Cardiac muscle cell (in vitro differentiated cells and primary cell): ENCODE measurements at regions not wholly inside any gene's neighbourhood (a gene's known extent, or its start where the extent isn't known, plus 50 kb on each side); places are given as distances from the start of the nearest gene placed in this dataset.

ENCODE experiments used
- DNase-seq, 2 donors: peaks; one replicate each; pipeline versions ENCODE4 v3.0.0 to v3.0.0-alpha.2; 2010 to 2017; ENCODE audit warnings: low read depth in 1 of 2, low spot score in 1 of 2
- H3K27ac ChIP-seq: fragments of 200-600 bp; sonication (generic); 2 replicates; pipeline ENCODE4 v1.5.1; 2016
- H3K27me3 ChIP-seq: fragments of 200-600 bp; sonication (generic); 2 replicates; pipeline ENCODE4 v1.6.0; 2016; ENCODE audit warnings: control low read depth
- H3K36me3 ChIP-seq: fragments of 200-600 bp; sonication (generic); 2 replicates; pipeline ENCODE4 v1.5.1; 2016; ENCODE audit warnings: control low read depth
- H3K4me1 ChIP-seq: fragments of 200-600 bp; sonication (generic); 2 replicates; pipeline ENCODE4 v1.8.1; 2017; ENCODE audit warnings: low read depth, mild to moderate bottlenecking, mixed run types
- H3K4me3 ChIP-seq: fragments of 200-600 bp; sonication (generic); 2 replicates; pipeline ENCODE4 v1.5.1; 2016; ENCODE audit warnings: mild to moderate bottlenecking
- H3K9me3 ChIP-seq: fragments of 200-600 bp; sonication (generic); 2 replicates; pipeline ENCODE4 v1.5.1; 2017; ENCODE audit warnings: low read depth, mild to moderate bottlenecking, control low read depth
- CTCF ChIP-seq: IDR thresholded peaks from 2 replicates; pipeline ENCODE4 v1.5.1; 2012; ENCODE audit warnings: low read depth, mild to moderate bottlenecking, low read length

- DNase-seq: peak in 1 of 2 donors; percentile 72
- no peak overlapping the region for H3K27ac ChIP-seq
- no peaks in the 10 kb centered on the region for H3K9me3 ChIP-seq
- no peak for TF ChIP-seq CTCF
- H3K4me3 ChIP-seq: no peak overlapping the region
- H3K27me3 ChIP-seq: no peaks in the 10 kb centered on the region
- no peaks in the 10 kb centered on the region for H3K36me3 ChIP-seq
- no peaks in the 10 kb centered on the region for H3K4me1 ChIP-seq
Observed at GRCh38 chr5:158119961-158120723, 261.2 kb upstream of the CLINT1 start.

GRCh38 chr5:158117467-158118160 is 258.7 kb upstream of the CLINT1 start:
- Histone ChIP-seq H3K4me1 (no peaks in the 10 kb centered on the region), H3K36me3 (no peaks in the 10 kb centered on the region), H3K27ac (no peak overlapping the region), H3K9me3 (no peaks in the 10 kb centered on the region), H3K4me3 (no peak overlapping the region), H3K27me3 (no peaks in the 10 kb centered on the region)
- peak in 1 of 2 donors; percentile 31 for DNase-seq
- TF ChIP-seq CTCF: no peak

- no peaks in the 10 kb centered on the region for H3K27me3 ChIP-seq
- no peak for DNase-seq
- H3K4me1 ChIP-seq: no peaks in the 10 kb centered on the region
- H3K36me3 ChIP-seq: no peaks in the 10 kb centered on the region
- H3K27ac ChIP-seq: no peak overlapping the region
- no peaks in the 10 kb centered on the region for H3K9me3 ChIP-seq
- no peak for TF ChIP-seq CTCF
- H3K4me3 ChIP-seq: no peak overlapping the region
Observed at GRCh38 chr5:158116965-158117364, 258.0 kb upstream of the CLINT1 start.

DNA sequence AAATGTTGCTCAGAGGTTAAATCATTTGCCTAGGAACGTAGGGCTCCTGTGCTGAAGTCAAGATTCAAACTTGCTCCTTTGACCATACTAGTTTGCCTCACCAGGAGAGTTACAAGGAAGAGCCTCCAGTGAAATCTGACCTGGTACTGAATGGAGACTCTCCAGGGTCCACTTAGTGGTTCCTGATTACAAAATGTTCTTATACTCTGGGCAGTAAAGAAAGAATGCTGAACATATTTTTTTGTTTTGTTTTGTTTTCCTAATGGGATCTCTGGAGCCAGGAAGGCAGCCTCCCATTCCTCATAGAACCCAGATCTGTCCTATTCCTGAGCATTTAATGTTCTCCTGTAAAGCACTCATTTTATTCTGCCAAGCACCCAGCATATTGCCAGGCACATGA is 256.5 kb upstream of the CLINT1 start:
- Histone ChIP-seq H3K27ac (no peak overlapping the region), H3K27me3 (no peaks in the 10 kb centered on the region), H3K36me3 (no peaks in the 10 kb centered on the region), H3K9me3 (no peaks in the 10 kb centered on the region), H3K4me1 (no peaks in the 10 kb centered on the region), H3K4me3 (no peak overlapping the region)
- no peak for DNase-seq
- no peak for TF ChIP-seq CTCF

DNA sequence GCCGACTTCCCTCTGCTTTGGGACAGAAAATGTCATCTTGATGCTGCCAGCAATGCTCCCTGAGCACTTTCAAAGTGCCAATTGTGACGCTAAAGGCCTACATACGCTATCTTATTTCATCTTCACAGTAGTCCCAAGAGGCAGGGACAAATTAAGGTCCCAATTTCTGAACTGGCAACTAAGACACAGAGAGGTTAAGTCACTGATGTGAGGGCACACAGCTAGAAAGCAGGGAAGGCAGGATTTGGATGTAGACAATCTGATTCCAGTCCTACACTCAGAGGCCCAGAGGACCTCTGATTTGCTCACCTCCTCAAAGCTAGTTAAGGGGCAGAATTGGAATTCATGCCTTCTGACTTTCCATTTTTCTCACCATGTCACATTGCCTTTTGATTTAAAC is 249.2 kb upstream of the CLINT1 start:
- Histone ChIP-seq H3K4me3 (no peak overlapping the region), H3K36me3 (no peaks in the 10 kb centered on the region), H3K9me3 (no peaks in the 10 kb centered on the region), H3K27ac (no peak overlapping the region), H3K27me3 (no peaks in the 10 kb centered on the region), H3K4me1 (no peaks in the 10 kb centered on the region)
- no peak for TF ChIP-seq CTCF
- no peak for DNase-seq
